Osteocyte (in vitro differentiated cells): ENCODE measurements at regions not wholly inside any gene's neighbourhood (a gene's known extent, or its start where the extent isn't known, plus 50 kb on each side); places are given as distances from the start of the nearest gene placed in this dataset.

Experiments
- DNase-seq: peaks from one replicate; pipeline ENCODE4 v3.0.0; 2021; ENCODE audit warnings: mixed read lengths; ENCODE audit not compliant: unreplicated experiment; ENCODE audit errors: extremely low spot score
- H3K27ac Mint-ChIP-seq: one replicate; pipeline ENCODE4 v1.8.0; 2021; ENCODE audit warnings: mild to moderate bottlenecking, mixed read lengths; ENCODE audit not compliant: unreplicated experiment
- H3K27me3 Mint-ChIP-seq: one replicate; pipeline ENCODE4 v1.8.0; 2021; ENCODE audit warnings: mixed read lengths; ENCODE audit not compliant: unreplicated experiment
- H3K36me3 Mint-ChIP-seq: one replicate; pipeline ENCODE4 v1.8.0; 2021; ENCODE audit warnings: mixed read lengths; ENCODE audit not compliant: unreplicated experiment
- H3K4me1 Mint-ChIP-seq: one replicate; pipeline ENCODE4 v1.8.0; 2021; ENCODE audit warnings: mixed read lengths; ENCODE audit not compliant: unreplicated experiment
- H3K4me3 Mint-ChIP-seq: one replicate; pipeline ENCODE4 v1.8.0; 2021; ENCODE audit warnings: mild to moderate bottlenecking, moderate library complexity, mixed read lengths; ENCODE audit not compliant: unreplicated experiment
- H3K9me3 Mint-ChIP-seq: one replicate; pipeline ENCODE4 v1.8.0; 2021; ENCODE audit warnings: mixed read lengths; ENCODE audit not compliant: unreplicated experiment
- CTCF ChIP-seq: fragments of 200-600 bp; sonication (generic); IDR thresholded peaks from 2 replicates; pipeline ENCODE4 v1.5.0; 2021; ENCODE audit warnings: antibody characterized with exemption, mild to moderate bottlenecking, moderate library complexity

GRCh38 chr2:76251342-76251741 lies 540.6 kb upstream of the GCFC2 start:
- no peaks in the 10 kb centered on the region for H3K27me3 Mint-ChIP-seq
- H3K9me3 Mint-ChIP-seq, result no peaks in the 10 kb centered on the region
- no peak for TF ChIP-seq CTCF
- no peak overlapping the region for H3K4me3 Mint-ChIP-seq
- DNase-seq, result no peak
- no peak overlapping the region for H3K27ac Mint-ChIP-seq
- no peaks in the 10 kb centered on the region for H3K36me3 Mint-ChIP-seq
- no peaks in the 10 kb centered on the region for H3K4me1 Mint-ChIP-seq

GRCh38 chr2:76247006-76247405 lies 536.3 kb upstream of the GCFC2 start:
- no peak for DNase-seq
- TF ChIP-seq CTCF, result no peak
- no peak overlapping the region for H3K4me3 Mint-ChIP-seq
- no peak overlapping the region for H3K27ac Mint-ChIP-seq
- H3K27me3 Mint-ChIP-seq, result no peaks in the 10 kb centered on the region
- H3K4me1 Mint-ChIP-seq, result no peaks in the 10 kb centered on the region
- H3K36me3 Mint-ChIP-seq, result no peaks in the 10 kb centered on the region
- no peaks in the 10 kb centered on the region for H3K9me3 Mint-ChIP-seq

GRCh38 chr2:76211991-76212985 lies 501.6 kb upstream of the GCFC2 start:
- Mint-ChIP-seq H3K4me3 (no peak overlapping the region), H3K27me3 (no peaks in the 10 kb centered on the region), H3K9me3 (no peaks in the 10 kb centered on the region), H3K4me1 (no peaks in the 10 kb centered on the region), H3K27ac (no peak overlapping the region), H3K36me3 (no peaks in the 10 kb centered on the region)
- DNase-seq, result no peak
- TF ChIP-seq CTCF, result no peak

GRCh38 chr2:76210551-76210950 lies 499.8 kb upstream of the GCFC2 start:
- DNase-seq, result no peak
- no peaks in the 10 kb centered on the region for H3K27me3 Mint-ChIP-seq
- H3K9me3 Mint-ChIP-seq, result no peaks in the 10 kb centered on the region
- no peak overlapping the region for H3K27ac Mint-ChIP-seq
- H3K4me1 Mint-ChIP-seq, result no peaks in the 10 kb centered on the region
- no peak overlapping the region for H3K4me3 Mint-ChIP-seq
- no peaks in the 10 kb centered on the region for H3K36me3 Mint-ChIP-seq
- no peak for TF ChIP-seq CTCF

- no peaks in the 10 kb centered on the region for H3K9me3 Mint-ChIP-seq
- H3K36me3 Mint-ChIP-seq, result no peaks in the 10 kb centered on the region
- H3K27me3 Mint-ChIP-seq, result no peaks in the 10 kb centered on the region
Observed at GRCh38 chr2:76204048-76204447, 493.3 kb upstream of the GCFC2 start.

More at GRCh38 chr2:76204048-76204447, 493.3 kb upstream of the GCFC2 start:
- no peaks in the 10 kb centered on the region for H3K4me1 Mint-ChIP-seq
- H3K4me3 Mint-ChIP-seq, result no peak overlapping the region
- TF ChIP-seq CTCF, result no peak
- no peak for DNase-seq
- no peak overlapping the region for H3K27ac Mint-ChIP-seq
